IMR-90 (cell line): ENCODE measurements at regions not wholly inside any gene's neighbourhood (a gene's known extent, or its start where the extent isn't known, plus 50 kb on each side); places are given as distances from the start of the nearest gene placed in this dataset.

Source experiments
- ATAC-seq: fragments of 200-7000 bp; cut with Tn5 transposase; 2 replicates; pipeline ENCODE4 v1.9.1; 2020; ENCODE audit warnings: low read depth, mild to moderate bottlenecking, moderate library complexity
- BruUV-seq: library from RNA; stranded (reverse); fragments of 400-500 nt; replicated peaks from 2 replicates; lab custom pipeline; 2021; lab: Mats Ljungman, UMichigan
- CTCF ChIA-PET: fragments of 300-600 bp; formaldehyde crosslinking; extraction: SDS; loops from one replicate; lab custom pipeline; 2021; ENCODE audit warnings: antibody characterized with exemption; lab: Yijun Ruan, JAX
- POLR2A ChIA-PET: fragments of 300-600 bp; sonication (Branson Sonifier 250); formaldehyde crosslinking; loops from one replicate; lab custom pipeline; 2022; ENCODE audit warnings: antibody characterized with exemption; ENCODE audit not compliant: unreplicated experiment; lab: Charles Lee
- DNase-seq: peaks from one replicate; pipeline ENCODE4 v3.0.0; 2013
- H2AFZ ChIP-seq: replicated peaks from 2 replicates; pipeline ENCODE3; 2013; ENCODE audit warnings: low read length, mild to moderate bottlenecking; ENCODE audit not compliant: poor library complexity
- H2AK5ac ChIP-seq: 2 replicates; pipeline ENCODE4 v1.6.1; 2013; ENCODE audit warnings: low read depth, low read length, inconsistent platforms
- H2AK9ac ChIP-seq: replicated peaks from 2 replicates; pipeline ENCODE3; 2013; ENCODE audit warnings: mild to moderate bottlenecking, low read depth, low read length, moderate library complexity; ENCODE audit not compliant: poor library complexity
- H2BK120ac ChIP-seq: 2 replicates; pipeline ENCODE4 v1.6.1; 2013; ENCODE audit warnings: low read depth, low read length, inconsistent platforms
- H2BK15ac ChIP-seq: 3 replicates; pipeline ENCODE4 v1.6.1; 2013; ENCODE audit warnings: low read depth, low read length, inconsistent platforms
- H2BK20ac ChIP-seq: 2 replicates; pipeline ENCODE4 v1.6.1; 2013; ENCODE audit warnings: low read depth, mild to moderate bottlenecking, inconsistent platforms, low read length, moderate library complexity
- H2BK5ac ChIP-seq: 2 replicates; pipeline ENCODE4 v1.6.1; 2013; ENCODE audit warnings: mild to moderate bottlenecking, low read depth, low read length, inconsistent platforms; ENCODE audit not compliant: poor library complexity, severe bottlenecking
- H3K14ac ChIP-seq: replicated peaks from 2 replicates; pipeline ENCODE4 v1.6.1; 2013; ENCODE audit warnings: low read depth, low read length, inconsistent platforms
- H3K18ac ChIP-seq: 2 replicates; pipeline ENCODE4 v1.6.1; 2013; ENCODE audit warnings: low read depth, low read length, control low read depth
- H3K23ac ChIP-seq: 2 replicates; pipeline ENCODE4 v1.6.1; 2013; ENCODE audit warnings: low read depth, low read length, inconsistent platforms
- H3K27ac ChIP-seq: 2 replicates; pipeline ENCODE4 v1.5.1; 2013; ENCODE audit warnings: mild to moderate bottlenecking, control low read depth, low read length; ENCODE audit not compliant: insufficient read depth
- H3K27me3 ChIP-seq: 2 replicates; pipeline ENCODE4 v1.6.1; 2013; ENCODE audit warnings: low read length; ENCODE audit not compliant: control insufficient read depth, insufficient read depth
- H3K36me3 ChIP-seq: 2 replicates; pipeline ENCODE4 v1.6.1; 2013; ENCODE audit warnings: low read length, mixed read lengths; ENCODE audit not compliant: control insufficient read depth, insufficient read depth
- H3K4ac ChIP-seq: 2 replicates; pipeline ENCODE4 v1.6.1; 2013; ENCODE audit warnings: low read depth, low read length, inconsistent platforms
- H3K4me1 ChIP-seq: 2 replicates; pipeline ENCODE4 v1.6.1; 2013; ENCODE audit warnings: low read length, mixed read lengths; ENCODE audit not compliant: control insufficient read depth, insufficient read depth
- H3K4me2 ChIP-seq: 2 replicates; pipeline ENCODE4 v1.6.1; 2013; ENCODE audit warnings: low read depth, mild to moderate bottlenecking, control low read depth, low read length, moderate library complexity
- H3K4me3 ChIP-seq: 2 replicates; pipeline ENCODE4 v1.5.1; 2013; ENCODE audit warnings: low read depth, mild to moderate bottlenecking, control low read depth, low read length, moderate library complexity; ENCODE audit not compliant: insufficient read depth
- H3K56ac ChIP-seq: 2 replicates; pipeline ENCODE4 v1.6.1; 2013; ENCODE audit warnings: low read length, inconsistent platforms; ENCODE audit not compliant: insufficient read depth; ENCODE audit errors: extremely low read depth
- H3K79me1 ChIP-seq, 2 experiments: 2 replicates each; pipeline ENCODE4 v1.6.1; 2013; ENCODE audit warnings: low read length in 2 of 2, inconsistent platforms in 1 of 2, low read depth in 1 of 2
- H3K9ac ChIP-seq: 2 replicates; pipeline ENCODE4 v1.6.1; 2013; ENCODE audit warnings: low read depth, low read length, control low read depth
- H3K9me1 ChIP-seq: 2 replicates; pipeline ENCODE4 v1.6.1; 2013; ENCODE audit warnings: low read length, inconsistent platforms; ENCODE audit not compliant: insufficient read depth
- H3K9me3 ChIP-seq: 2 replicates; pipeline ENCODE4 v1.6.1; 2013; ENCODE audit warnings: low read length; ENCODE audit not compliant: control insufficient read depth, insufficient read depth
- H4K20me1 ChIP-seq: 2 replicates; pipeline ENCODE4 v1.6.1; 2013; ENCODE audit warnings: low read length, inconsistent platforms; ENCODE audit not compliant: insufficient read depth
- H4K5ac ChIP-seq: 2 replicates; pipeline ENCODE4 v1.6.1; 2013; ENCODE audit warnings: mild to moderate bottlenecking, low read depth, low read length, control low read depth
- H4K8ac ChIP-seq, 2 experiments: 2 replicates each; pipeline ENCODE4 v1.6.1; 2013; ENCODE audit warnings: low read depth in 2 of 2, low read length in 2 of 2, control low read depth in 1 of 2, inconsistent platforms in 1 of 2
- H4K91ac ChIP-seq: 2 replicates; pipeline ENCODE4 v1.6.1; 2013; ENCODE audit warnings: low read depth, low read length, inconsistent platforms; ENCODE audit not compliant: insufficient read depth
- BHLHE40 ChIP-seq: fragments of 150-350 bp; IDR thresholded peaks from 2 replicates; pipeline ENCODE4 v1.6.1; 2016; ENCODE audit warnings: mild to moderate bottlenecking, low read depth, low read length
- CHD1 ChIP-seq: IDR thresholded peaks from 2 replicates; pipeline ENCODE4 v1.6.1; 2012; ENCODE audit warnings: low read depth, low read length, improper control_type of control experiment
- CTCF ChIP-seq: conservative IDR thresholded peaks from 2 replicates; pipeline ENCODE4 v1.5.1; 2012; ENCODE audit warnings: mild to moderate bottlenecking, low read depth, low read length, improper control_type of control experiment
- ELK1 ChIP-seq: fragments of 150-350 bp; IDR thresholded peaks from 2 replicates; pipeline ENCODE4 v1.6.1; 2016; ENCODE audit warnings: low read depth, mild to moderate bottlenecking, low read length, moderate library complexity, borderline replicate concordance
- FOS ChIP-seq: fragments of 150-350 bp; IDR thresholded peaks from 2 replicates; pipeline ENCODE4 v1.6.1; 2016; ENCODE audit warnings: low read depth, low read length
- MAFK ChIP-seq: IDR thresholded peaks from 2 replicates; pipeline ENCODE4 v1.6.1; 2012; ENCODE audit warnings: low read depth, low read length, improper control_type of control experiment
- MAZ ChIP-seq: IDR thresholded peaks from 2 replicates; pipeline ENCODE4 v1.6.1; 2012; ENCODE audit warnings: low read depth, mild to moderate bottlenecking, low read length, improper control_type of control experiment, moderate library complexity, borderline replicate concordance
- MXI1 ChIP-seq: IDR thresholded peaks from 2 replicates; pipeline ENCODE4 v1.6.1; 2012; ENCODE audit warnings: low read depth, mild to moderate bottlenecking, low read length, moderate library complexity, borderline replicate concordance
- POLR2A ChIP-seq: IDR thresholded peaks from 2 replicates; pipeline ENCODE4 v1.6.1; 2012; ENCODE audit warnings: mild to moderate bottlenecking, low read depth, low read length
- WGBS, 2 experiments: methylation state at CpG; one replicate each; pipeline versions ENCODE4 v1.1.5 to v1.1.7; 2013; ENCODE audit warnings: missing lambda C conversion rate in 2 of 2; ENCODE audit not compliant: insufficient read length in 1 of 2; ENCODE audit errors: extremely low coverage in 2 of 2; 5-methylcytosine and 5-hydroxymethylcytosine counted together
- dilution Hi-C: fragments of 300-500 bp; cut with HindIII; formaldehyde crosslinking; loops from one replicate; pipeline ENCODE4 v1.14.3; 2018; ENCODE audit warnings: low sequenced_read_pairs; ENCODE audit not compliant: unreplicated experiment
- in situ Hi-C: fragments of 300-500 bp; cut with MboI; formaldehyde crosslinking; loops from 3 replicates; pipeline ENCODE4 v1.14.3; 2019; ENCODE audit warnings: low sequenced_read_pairs, inconsistent platforms, mixed read lengths
- intact Hi-C: fragments of 100-400 bp; cut with micrococcal nuclease; formaldehyde crosslinking; loops from 2 replicates; pipeline ENCODE4 v1.10.0; 2022

GRCh38 chr17:68801335-68802247 lies 153.6 kb downstream of the ABCA8 start:
- H3K14ac ChIP-seq = no peak overlapping the region
- WGBS, 2 experiments = no CpG with 5 or more reads among the region's 9 CpGs
- no peak overlapping the region for H2BK15ac ChIP-seq
- H3K4me2 ChIP-seq = no peak overlapping the region
- no TSS peak for BruUV-seq
- H3K4ac ChIP-seq = no peak overlapping the region
- H3K36me3 ChIP-seq = no peaks in the 10 kb centered on the region
- H3K27ac ChIP-seq = no peak overlapping the region
- no peak overlapping the region for H4K5ac ChIP-seq
- no peaks in the 10 kb centered on the region for H3K27me3 ChIP-seq
- H3K23ac ChIP-seq = no peak overlapping the region
- intact Hi-C loops = no loop called here
- H3K18ac ChIP-seq = no peak overlapping the region
- dilution Hi-C loops = no loop called here
- TF ChIP-seq CTCF (no peak), ELK1 (no peak), MXI1 (no peak), CHD1 (no peak), MAZ (no peak), POLR2A (no peak), MAFK (no peak), BHLHE40 (no peak), FOS (no peak)
- no peak overlapping the region for H2BK5ac ChIP-seq
- H4K91ac ChIP-seq = no peak overlapping the region
- CTCF ChIA-PET = no interaction called here
- in situ Hi-C loops = no loop called here
- ATAC-seq (no peak), DNase-seq (no peak)
- H2AK9ac ChIP-seq = no peak overlapping the region
- H3K9ac ChIP-seq = no peak overlapping the region
- H3K9me1 ChIP-seq = no peaks in the 10 kb centered on the region
- no peak overlapping the region for H4K8ac ChIP-seq
- POLR2A ChIA-PET = no interaction called here
- H3K79me1 ChIP-seq = no peaks in the 10 kb centered on the region
- H3K4me3 ChIP-seq = no peak overlapping the region
- no peaks in the 10 kb centered on the region for H3K9me3 ChIP-seq
- no peaks in the 10 kb centered on the region for H4K20me1 ChIP-seq
- H2AK5ac ChIP-seq = no peak overlapping the region; the same call in 1 of the 2 replicates
- H2BK20ac ChIP-seq = no peak overlapping the region
- peaks cover 2% of the 10 kb centered on the region; the same call in 1 of the 2 replicates for H3K4me1 ChIP-seq
- H2AFZ ChIP-seq = no peak overlapping the region
- H3K56ac ChIP-seq = no peak overlapping the region
- H2BK120ac ChIP-seq = no peak overlapping the region
